ENCODE measurements at regions not wholly inside any gene's neighbourhood (a gene's known extent, or its start where the extent isn't known, plus 50 kb on each side); places are given as distances from the start of the nearest gene placed in this dataset.

DNA sequence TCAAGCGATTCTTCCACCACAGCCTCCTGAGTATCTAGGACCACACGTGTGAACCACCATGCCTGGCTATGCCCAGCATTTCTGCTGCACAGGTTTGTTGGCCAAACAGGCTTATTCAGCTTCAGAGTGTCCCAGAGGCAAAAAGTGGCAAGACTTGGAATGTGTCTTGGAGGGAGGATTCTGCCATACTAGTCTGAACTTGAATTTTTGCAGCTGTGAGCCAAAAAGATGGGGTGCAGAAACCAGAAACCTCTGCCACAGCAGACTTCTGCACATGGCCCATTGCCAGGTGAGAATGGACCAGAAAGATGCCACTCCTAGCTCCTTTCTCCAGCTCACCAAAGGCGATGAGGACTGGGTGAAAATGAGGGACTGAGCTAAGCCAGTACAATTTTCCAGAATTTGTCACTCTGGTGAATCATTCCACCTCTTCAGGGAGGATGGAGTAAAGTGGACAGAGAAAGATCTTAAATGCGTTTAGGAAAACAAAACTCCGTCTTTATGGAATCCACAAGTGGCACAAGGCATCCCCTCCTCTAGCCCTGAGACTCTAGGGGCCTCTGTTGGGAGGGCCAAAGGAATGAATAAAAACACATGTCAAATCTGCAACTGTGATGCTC is 369.1 kb upstream of the CLNK start:
- TF ChIP-seq, protein P1, sequence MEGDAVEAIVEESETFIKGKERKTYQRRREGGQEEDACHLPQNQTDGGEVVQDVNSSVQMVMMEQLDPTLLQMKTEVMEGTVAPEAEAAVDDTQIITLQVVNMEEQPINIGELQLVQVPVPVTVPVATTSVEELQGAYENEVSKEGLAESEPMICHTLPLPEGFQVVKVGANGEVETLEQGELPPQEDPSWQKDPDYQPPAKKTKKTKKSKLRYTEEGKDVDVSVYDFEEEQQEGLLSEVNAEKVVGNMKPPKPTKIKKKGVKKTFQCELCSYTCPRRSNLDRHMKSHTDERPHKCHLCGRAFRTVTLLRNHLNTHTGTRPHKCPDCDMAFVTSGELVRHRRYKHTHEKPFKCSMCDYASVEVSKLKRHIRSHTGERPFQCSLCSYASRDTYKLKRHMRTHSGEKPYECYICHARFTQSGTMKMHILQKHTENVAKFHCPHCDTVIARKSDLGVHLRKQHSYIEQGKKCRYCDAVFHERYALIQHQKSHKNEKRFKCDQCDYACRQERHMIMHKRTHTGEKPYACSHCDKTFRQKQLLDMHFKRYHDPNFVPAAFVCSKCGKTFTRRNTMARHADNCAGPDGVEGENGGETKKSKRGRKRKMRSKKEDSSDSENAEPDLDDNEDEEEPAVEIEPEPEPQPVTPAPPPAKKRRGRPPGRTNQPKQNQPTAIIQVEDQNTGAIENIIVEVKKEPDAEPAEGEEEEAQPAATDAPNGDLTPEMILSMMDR (conservative IDR thresholded peaks at IDR 0.05; ENCODE audit: low read depth, low read length), result no peak
- no peak overlapping the region for H3K4me3 ChIP-seq (ENCODE audit: low read depth, low read length)
- DNase-seq (ENCODE audit: low read depth), result no peak

DNA sequence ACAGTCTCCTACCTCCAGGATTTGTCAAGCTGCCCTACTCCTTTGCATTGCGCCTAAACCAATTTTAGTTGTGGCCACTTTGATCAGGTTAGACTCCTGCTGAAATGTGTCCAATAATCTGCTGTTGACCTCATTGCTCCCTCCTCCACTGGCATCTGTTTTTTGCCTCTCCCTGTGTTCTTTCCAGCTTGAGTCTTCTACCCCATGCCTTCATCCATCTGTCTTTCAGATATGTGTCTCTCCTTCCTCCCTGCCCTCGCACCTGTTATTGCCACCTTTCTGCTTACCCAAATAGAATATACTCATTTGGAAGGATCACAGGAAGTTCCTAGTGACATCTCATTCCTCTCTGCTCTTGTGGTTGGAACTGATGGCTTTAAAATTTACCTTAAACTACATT is 366.6 kb upstream of the CLNK start:
- TF ChIP-seq, protein P1 (conservative IDR thresholded peaks at IDR 0.05; ENCODE audit: low read depth, low read length), result no peak
- no peak for DNase-seq (ENCODE audit: low read depth)
- no peak overlapping the region for H3K4me3 ChIP-seq (ENCODE audit: low read depth, low read length)

DNA sequence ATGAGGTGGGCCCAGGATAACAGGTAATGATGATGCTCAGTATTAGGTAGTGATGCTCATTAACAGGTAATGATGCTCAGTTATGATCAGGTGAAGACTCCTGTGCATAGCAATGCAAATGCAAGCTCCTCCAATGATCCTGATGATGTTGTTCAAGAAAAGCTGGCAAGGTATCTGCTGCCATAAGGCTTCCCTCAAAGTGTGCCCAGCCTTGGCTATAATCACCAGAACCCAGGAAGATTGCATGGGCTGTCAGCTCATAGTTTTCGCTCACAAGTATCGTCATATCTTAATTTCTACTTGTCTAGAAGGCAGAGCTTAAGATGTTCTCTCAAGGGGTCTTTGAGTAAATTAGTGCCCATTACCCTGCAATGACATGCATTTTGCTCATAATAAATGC is 366.2 kb upstream of the CLNK start:
- TF ChIP-seq, protein P1 (conservative IDR thresholded peaks at IDR 0.05; ENCODE audit: low read depth, low read length), result no peak
- H3K4me3 ChIP-seq (ENCODE audit: low read depth, low read length), result no peak overlapping the region
- DNase-seq (ENCODE audit: low read depth), result no peak

DNA sequence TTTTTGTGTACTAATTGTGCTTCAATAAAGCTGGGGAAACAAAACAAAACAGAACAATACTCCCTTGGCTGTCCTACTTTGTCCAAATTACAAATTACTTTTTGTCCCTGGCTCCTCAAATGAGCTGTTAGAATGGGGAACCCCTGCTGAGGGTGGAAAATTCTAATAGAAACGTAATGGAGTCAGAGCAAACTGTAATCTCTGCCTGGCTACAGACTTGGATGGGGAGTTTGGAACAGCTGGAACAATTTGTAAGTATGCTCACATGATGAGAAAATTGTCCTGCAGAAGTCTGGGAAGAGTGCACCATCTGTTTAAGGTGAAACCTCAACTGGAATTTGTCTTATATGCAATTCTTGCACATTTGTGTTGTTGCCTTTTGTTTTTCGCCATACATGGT is 364.4 kb upstream of the CLNK start:
- no peak for DNase-seq (ENCODE audit: low read depth)
- H3K4me3 ChIP-seq (ENCODE audit: low read depth, low read length), result no peak overlapping the region
- TF ChIP-seq, protein P1 (conservative IDR thresholded peaks at IDR 0.05; ENCODE audit: low read depth, low read length), result no peak

DNA sequence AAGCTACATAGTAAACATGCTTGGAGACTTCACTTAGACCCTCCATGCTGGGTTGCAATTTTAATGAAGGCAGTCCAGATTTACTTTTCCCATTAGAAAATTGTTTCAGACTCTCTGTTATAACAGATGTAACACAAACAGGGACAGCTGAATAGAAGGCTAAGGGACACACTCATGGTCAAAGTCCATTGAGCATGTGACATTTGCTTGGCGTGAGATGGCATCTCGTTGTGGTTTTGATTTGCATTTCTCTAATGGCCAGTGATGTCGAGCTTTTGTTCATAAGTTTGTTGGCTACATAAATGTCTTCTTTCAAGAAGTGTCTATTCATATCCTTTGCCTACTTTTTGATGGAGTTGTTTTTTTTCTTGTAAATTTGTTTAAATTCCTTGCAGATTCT is 358.2 kb upstream of the CLNK start:
- no peak overlapping the region for H3K4me3 ChIP-seq (ENCODE audit: low read depth, low read length)
- DNase-seq (ENCODE audit: low read depth), result no peak
- TF ChIP-seq, protein P1 (conservative IDR thresholded peaks at IDR 0.05; ENCODE audit: low read depth, low read length), result no peak

DNA sequence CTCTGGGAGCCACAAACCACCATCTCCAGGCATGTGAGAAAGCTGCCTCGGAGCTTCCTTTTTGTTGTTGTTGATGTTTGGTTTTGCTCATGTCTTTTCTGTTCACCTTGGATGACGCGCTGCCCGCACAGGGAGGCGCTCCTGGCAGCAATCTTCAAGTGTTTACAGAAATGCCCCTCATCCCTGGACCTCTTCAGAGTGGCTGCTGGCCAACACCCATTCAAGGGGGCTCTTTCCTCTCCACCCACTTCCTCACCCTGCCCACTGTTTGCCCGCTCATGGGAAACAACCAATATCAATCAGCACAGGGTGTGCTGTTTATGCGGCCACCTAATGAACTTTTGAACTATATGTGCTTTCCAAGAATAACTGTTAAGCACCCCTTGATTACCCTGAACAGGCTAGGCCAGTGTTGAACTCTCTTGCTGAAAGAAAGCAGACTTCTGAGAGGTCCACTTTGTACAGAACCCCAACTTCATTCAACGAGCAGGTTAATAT is 355.1 kb upstream of the CLNK start:
- H3K4me3 ChIP-seq (ENCODE audit: low read depth, low read length), result no peak overlapping the region
- no peak for DNase-seq (ENCODE audit: low read depth)
- TF ChIP-seq, protein P1 (conservative IDR thresholded peaks at IDR 0.05; ENCODE audit: low read depth, low read length), result no peak

DNA sequence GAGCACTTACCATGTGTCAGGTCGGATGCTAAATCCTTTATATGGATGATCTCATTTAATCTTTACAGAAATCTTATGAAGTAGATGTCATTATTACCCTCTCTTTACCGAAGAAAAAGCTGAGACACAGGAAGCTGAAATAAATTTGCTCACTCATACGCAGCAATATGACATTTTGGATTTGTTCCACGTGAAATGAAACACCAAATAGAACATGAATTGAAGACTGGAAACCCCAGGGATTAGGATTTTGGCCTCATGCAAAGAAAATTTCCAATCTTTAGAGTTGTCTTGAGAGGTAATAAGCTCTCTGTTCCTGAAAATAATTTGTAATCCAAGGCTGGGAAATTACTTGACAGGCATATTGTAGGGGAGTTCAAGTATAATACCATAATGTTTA is 354.4 kb upstream of the CLNK start:
- no peak overlapping the region for H3K4me3 ChIP-seq (ENCODE audit: low read depth, low read length)

More for the DNA sequence above, 354.4 kb upstream of the CLNK start:
- no peak for DNase-seq (ENCODE audit: low read depth)
- TF ChIP-seq, protein P1 (conservative IDR thresholded peaks at IDR 0.05; ENCODE audit: low read depth, low read length), result no peak

Data from choroid plexus epithelial cell (primary cell).